HFFc6 (cell line): ENCODE measurements at regions not wholly inside any gene's neighbourhood (a gene's known extent, or its start where the extent isn't known, plus 50 kb on each side); places are given as distances from the start of the nearest gene placed in this dataset.
"Not testable (repeated sequence)": the region's sequence is repeated elsewhere in the genome, so short reads cannot be mapped to it uniquely, and the experiment has no call there.

Source experiments
- DNase-seq: peaks from one replicate; pipeline ENCODE4 v3.0.0-alpha.2; 2018
- H3K27ac Mint-ChIP-seq: 2 replicates; pipeline ENCODE4 v1.8.0; 2020; ENCODE audit warnings: mild to moderate bottlenecking, mixed read lengths
- H3K27me3 Mint-ChIP-seq: 2 replicates; pipeline ENCODE4 v1.8.0; 2021; ENCODE audit warnings: mild to moderate bottlenecking, moderate library complexity, mixed read lengths; ENCODE audit not compliant: insufficient read depth
- H3K36me3 Mint-ChIP-seq: 2 replicates; pipeline ENCODE4 v1.8.0; 2021; ENCODE audit warnings: low read depth, mixed read lengths
- H3K4me1 Mint-ChIP-seq: 2 replicates; pipeline ENCODE4 v1.8.0; 2020; ENCODE audit warnings: low read depth, mixed read lengths
- H3K4me3 Mint-ChIP-seq: 2 replicates; pipeline ENCODE4 v1.8.0; 2020; ENCODE audit warnings: mild to moderate bottlenecking, moderate library complexity, mixed read lengths
- H3K9me3 Mint-ChIP-seq: 2 replicates; pipeline ENCODE4 v1.8.0; 2020; ENCODE audit warnings: mild to moderate bottlenecking, mixed read lengths
- TF ChIP-seq, protein P1 (sequence below): fragments of 200-600 bp; sonication (generic); IDR thresholded peaks from 2 replicates; pipeline ENCODE4 v1.5.0; 2021; ENCODE audit warnings: antibody characterized with exemption, mild to moderate bottlenecking

- Mint-ChIP-seq H3K4me3 (no peak overlapping the region), H3K9me3 (no peaks in the 10 kb centered on the region), H3K27me3 (peaks cover 4% of the 10 kb centered on the region), H3K27ac (no peak overlapping the region), H3K4me1 (peaks cover 43% of the 10 kb centered on the region), H3K36me3 (no peaks in the 10 kb centered on the region)
- peak; percentile 49 for DNase-seq
- TF ChIP-seq, protein P1, sequence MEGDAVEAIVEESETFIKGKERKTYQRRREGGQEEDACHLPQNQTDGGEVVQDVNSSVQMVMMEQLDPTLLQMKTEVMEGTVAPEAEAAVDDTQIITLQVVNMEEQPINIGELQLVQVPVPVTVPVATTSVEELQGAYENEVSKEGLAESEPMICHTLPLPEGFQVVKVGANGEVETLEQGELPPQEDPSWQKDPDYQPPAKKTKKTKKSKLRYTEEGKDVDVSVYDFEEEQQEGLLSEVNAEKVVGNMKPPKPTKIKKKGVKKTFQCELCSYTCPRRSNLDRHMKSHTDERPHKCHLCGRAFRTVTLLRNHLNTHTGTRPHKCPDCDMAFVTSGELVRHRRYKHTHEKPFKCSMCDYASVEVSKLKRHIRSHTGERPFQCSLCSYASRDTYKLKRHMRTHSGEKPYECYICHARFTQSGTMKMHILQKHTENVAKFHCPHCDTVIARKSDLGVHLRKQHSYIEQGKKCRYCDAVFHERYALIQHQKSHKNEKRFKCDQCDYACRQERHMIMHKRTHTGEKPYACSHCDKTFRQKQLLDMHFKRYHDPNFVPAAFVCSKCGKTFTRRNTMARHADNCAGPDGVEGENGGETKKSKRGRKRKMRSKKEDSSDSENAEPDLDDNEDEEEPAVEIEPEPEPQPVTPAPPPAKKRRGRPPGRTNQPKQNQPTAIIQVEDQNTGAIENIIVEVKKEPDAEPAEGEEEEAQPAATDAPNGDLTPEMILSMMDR = peak; percentile 100
Observed at GRCh38 chr9:124126648-124127646, 115.4 kb downstream of the LHX2 start.

DNA sequence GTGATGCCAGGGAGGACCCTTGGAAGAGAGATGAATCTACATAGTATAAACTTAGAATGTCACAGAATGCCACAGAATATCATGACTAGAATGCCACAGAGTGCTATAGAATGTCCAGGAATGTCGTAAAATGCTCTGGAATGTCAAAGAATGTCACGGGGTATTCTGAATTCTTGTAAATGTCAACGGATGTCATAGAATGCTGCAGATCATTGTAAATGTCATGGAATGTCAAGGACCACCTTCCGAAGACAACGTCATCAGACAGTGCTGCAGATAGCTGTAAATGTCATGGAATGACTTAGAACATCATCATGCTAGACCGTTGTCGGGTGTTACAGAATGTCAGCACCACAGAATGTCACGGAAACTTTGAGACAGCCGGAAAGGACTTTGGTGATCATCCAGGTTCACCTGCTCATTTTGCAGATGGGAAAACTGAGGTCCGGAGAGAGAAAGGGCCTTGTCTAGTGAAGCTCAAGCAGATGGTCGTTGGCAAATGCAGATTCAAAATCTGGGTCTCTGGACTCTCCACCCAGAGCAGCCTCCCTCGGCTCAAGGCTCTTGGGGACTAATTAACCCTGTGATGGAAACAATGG, 117.1 kb downstream of the LHX2 start:
- Mint-ChIP-seq H3K36me3 (no peaks in the 10 kb centered on the region), H3K27me3 (peaks cover 4% of the 10 kb centered on the region), H3K9me3 (no peaks in the 10 kb centered on the region), H3K27ac (no peak overlapping the region; the same call in 1 of the 2 replicates), H3K4me3 (no peak overlapping the region), H3K4me1 (peaks cover 44% of the 10 kb centered on the region)
- TF ChIP-seq, protein P1 = no peak
- peak; percentile 28 for DNase-seq

- H3K4me1 Mint-ChIP-seq = peaks cover 45% of the 10 kb centered on the region
- TF ChIP-seq, protein P1 = no peak
- DNase-seq = no peak
- no peak overlapping the region for H3K4me3 Mint-ChIP-seq
- H3K9me3 Mint-ChIP-seq = no peaks in the 10 kb centered on the region
- peaks cover 4% of the 10 kb centered on the region for H3K27me3 Mint-ChIP-seq
- H3K27ac Mint-ChIP-seq = no peak overlapping the region
- no peaks in the 10 kb centered on the region for H3K36me3 Mint-ChIP-seq
Observed at GRCh38 chr9:124130277-124131075, 118.9 kb downstream of the LHX2 start.

DNA sequence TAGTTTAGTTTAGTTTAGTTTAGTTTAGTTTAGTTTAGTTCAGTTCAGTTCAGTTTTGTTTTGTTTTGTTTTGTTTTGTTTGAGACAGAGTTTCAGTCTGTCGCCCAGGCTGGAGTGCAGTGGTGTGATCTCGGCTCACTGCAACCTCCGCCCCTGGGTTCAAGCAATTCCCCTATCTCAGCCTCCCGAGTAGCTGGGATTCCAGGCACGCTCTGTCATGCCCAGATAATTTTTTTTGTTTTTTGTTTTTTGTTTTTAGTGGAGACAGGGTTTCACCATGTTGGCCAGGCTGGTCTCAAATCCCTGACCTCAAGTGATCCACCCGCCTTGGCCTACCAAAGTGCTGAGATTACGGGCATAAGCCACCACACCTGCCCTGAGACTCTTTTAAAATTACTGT, 120.0 kb downstream of the LHX2 start:
- not testable (repeated sequence) for H3K27me3 Mint-ChIP-seq, H3K36me3 Mint-ChIP-seq, DNase-seq, H3K27ac Mint-ChIP-seq, H3K9me3 Mint-ChIP-seq, H3K4me3 Mint-ChIP-seq
- H3K4me1 Mint-ChIP-seq = peaks cover 45% of the 10 kb centered on the region

DNA sequence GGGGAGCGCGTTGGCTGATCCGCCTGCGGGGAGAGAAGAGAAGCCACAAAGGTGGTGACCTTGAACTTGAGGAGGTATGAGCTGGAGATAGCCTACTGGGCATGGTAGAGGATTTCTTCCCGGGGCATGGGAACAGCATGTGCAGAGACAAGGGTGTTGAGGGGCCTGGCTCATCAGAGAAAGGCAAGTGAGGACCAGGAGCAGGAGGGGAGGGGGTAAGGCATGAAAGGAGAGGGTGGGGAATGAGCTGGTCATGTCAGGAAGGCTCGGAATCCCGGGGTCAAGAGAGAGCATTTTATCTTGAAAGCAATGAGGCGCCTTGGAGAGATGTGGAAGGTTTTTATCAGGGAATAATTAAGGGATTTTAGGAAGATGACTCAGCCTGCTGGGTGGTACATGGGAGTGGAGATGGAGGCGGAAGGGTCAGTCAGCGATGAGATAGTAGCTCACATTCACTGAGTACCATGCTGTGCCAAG, 121.1 kb downstream of the LHX2 start:
- Mint-ChIP-seq H3K4me1 (peaks cover 45% of the 10 kb centered on the region), H3K27ac (no peak overlapping the region), H3K4me3 (no peak overlapping the region), H3K9me3 (no peaks in the 10 kb centered on the region), H3K36me3 (no peaks in the 10 kb centered on the region), H3K27me3 (peaks cover 13% of the 10 kb centered on the region)
- TF ChIP-seq, protein P1 = no peak
- no peak for DNase-seq
